Osteoblast (primary cell): ENCODE measurements at regions not wholly inside any gene's neighbourhood (a gene's known extent, or its start where the extent isn't known, plus 50 kb on each side); places are given as distances from the start of the nearest gene placed in this dataset.

Source experiments
- DNase-seq: peaks from one replicate; pipeline ENCODE4 v3.0.0; 2011; ENCODE audit warnings: low spot score, mixed read lengths; ENCODE audit not compliant: insufficient read length; ENCODE audit errors: missing footprints
- H2AFZ ChIP-seq: 2 replicates; pipeline ENCODE4 v1.6.0; 2011; ENCODE audit warnings: mild to moderate bottlenecking, low read length
- H3K27ac ChIP-seq: 2 replicates; pipeline ENCODE4 v1.5.1; 2011; ENCODE audit warnings: mild to moderate bottlenecking, low read depth, low read length, moderate library complexity
- H3K27me3 ChIP-seq: 2 replicates; pipeline ENCODE4 v1.6.0; 2012; ENCODE audit warnings: mild to moderate bottlenecking, control low read depth, inconsistent platforms, low read length, moderate library complexity; ENCODE audit not compliant: insufficient read depth
- H3K36me3 ChIP-seq: 2 replicates; pipeline ENCODE4 v1.5.1; 2011; ENCODE audit warnings: mild to moderate bottlenecking, low read length, control low read depth, moderate library complexity; ENCODE audit not compliant: insufficient read depth
- H3K4me1 ChIP-seq: 2 replicates; pipeline ENCODE4 v1.5.1; 2011; ENCODE audit warnings: mild to moderate bottlenecking, low read length, control low read depth, moderate library complexity; ENCODE audit not compliant: insufficient read depth
- H3K4me2 ChIP-seq: 2 replicates; pipeline ENCODE4 v1.6.0; 2011; ENCODE audit warnings: mild to moderate bottlenecking, low read length; ENCODE audit not compliant: insufficient read depth
- H3K4me3 ChIP-seq: fragments of 200-600 bp; sonication (generic); 3 replicates; pipeline ENCODE4 v1.5.1; 2012; ENCODE audit warnings: mild to moderate bottlenecking, low read length, inconsistent platforms; ENCODE audit not compliant: insufficient read depth
- H3K79me2 ChIP-seq: 2 replicates; pipeline ENCODE4 v1.6.0; 2012; ENCODE audit warnings: mild to moderate bottlenecking, low read length, control low read depth, inconsistent platforms; ENCODE audit not compliant: insufficient read depth
- H3K9me3 ChIP-seq: 2 replicates; pipeline ENCODE4 v1.5.1; 2011; ENCODE audit warnings: low read depth, low read length, control low read depth
- H4K20me1 ChIP-seq: 2 replicates; pipeline ENCODE4 v1.6.0; 2012; ENCODE audit warnings: mild to moderate bottlenecking, low read length, control low read depth; ENCODE audit not compliant: insufficient read depth
- CTCF ChIP-seq: IDR thresholded peaks from 2 replicates; pipeline ENCODE4 v1.5.1; 2011; ENCODE audit warnings: mild to moderate bottlenecking, low read depth, low read length, moderate library complexity; ENCODE audit errors: extremely low read depth

GRCh38 chr13:84366506-84366905, 484.2 kb upstream of the SLITRK1 start:
- no peaks in the 10 kb centered on the region for H3K79me2 ChIP-seq
- no peak overlapping the region for H3K27ac ChIP-seq
- no peak for TF ChIP-seq CTCF
- no peaks in the 10 kb centered on the region for H4K20me1 ChIP-seq
- H3K27me3 ChIP-seq, result no peaks in the 10 kb centered on the region
- H2AFZ ChIP-seq, result no peak overlapping the region
- no peak for DNase-seq
- H3K36me3 ChIP-seq, result no peaks in the 10 kb centered on the region
- H3K9me3 ChIP-seq, result no peaks in the 10 kb centered on the region
- no peak overlapping the region for H3K4me2 ChIP-seq
- no peaks in the 10 kb centered on the region for H3K4me1 ChIP-seq
- H3K4me3 ChIP-seq, result no peak overlapping the region

- Histone ChIP-seq H3K4me3 (no peak overlapping the region), H3K27ac (no peak overlapping the region), H3K79me2 (no peaks in the 10 kb centered on the region), H3K4me2 (no peak overlapping the region), H4K20me1 (no peaks in the 10 kb centered on the region), H3K36me3 (no peaks in the 10 kb centered on the region), H3K9me3 (no peaks in the 10 kb centered on the region), H3K27me3 (no peaks in the 10 kb centered on the region), H2AFZ (no peak overlapping the region), H3K4me1 (no peaks in the 10 kb centered on the region)
- DNase-seq, result no peak
- TF ChIP-seq CTCF, result no peak
Measured at GRCh38 chr13:84362777-84363176, 480.5 kb upstream of the SLITRK1 start.

GRCh38 chr13:84360822-84361221, 478.5 kb upstream of the SLITRK1 start:
- no peaks in the 10 kb centered on the region for H3K4me1 ChIP-seq
- no peak for TF ChIP-seq CTCF

GRCh38 chr13:84358601-84359000, 476.3 kb upstream of the SLITRK1 start:
- Histone ChIP-seq H3K4me1 (no peaks in the 10 kb centered on the region), H3K36me3 (no peaks in the 10 kb centered on the region), H3K9me3 (no peaks in the 10 kb centered on the region), H3K4me2 (no peak overlapping the region), H3K27me3 (no peaks in the 10 kb centered on the region), H2AFZ (peak overlapping the region; percentile 13), H3K27ac (no peak overlapping the region), H4K20me1 (no peaks in the 10 kb centered on the region), H3K79me2 (no peaks in the 10 kb centered on the region), H3K4me3 (no peak overlapping the region)
- TF ChIP-seq CTCF, result no peak
- DNase-seq, result no peak

More at GRCh38 chr13:84360822-84361221, 478.5 kb upstream of the SLITRK1 start:
- H3K27me3 ChIP-seq, result no peaks in the 10 kb centered on the region
- no peaks in the 10 kb centered on the region for H4K20me1 ChIP-seq
- H3K4me2 ChIP-seq, result no peak overlapping the region
- H3K4me3 ChIP-seq, result no peak overlapping the region
- H2AFZ ChIP-seq, result no peak overlapping the region
- H3K36me3 ChIP-seq, result no peaks in the 10 kb centered on the region
- no peak for DNase-seq
- H3K79me2 ChIP-seq, result no peaks in the 10 kb centered on the region
- H3K27ac ChIP-seq, result no peak overlapping the region
- H3K9me3 ChIP-seq, result no peaks in the 10 kb centered on the region
